Psoas muscle (tissue), 7 donors: ENCODE measurements at regions not wholly inside any gene's neighbourhood (a gene's known extent, or its start where the extent isn't known, plus 50 kb on each side); places are given as distances from the start of the nearest gene placed in this dataset.

Experiments used
- ATAC-seq, 4 donors: fragments of 200-7000 bp; cut with Tn5 transposase; one replicate each; pipeline ENCODE4 v1.9.1; 2020; ENCODE audit warnings: moderate library complexity in 3 of 4, mild to moderate bottlenecking in 2 of 4
- DNase-seq, 2 donors: peaks; one replicate each; pipeline ENCODE4 v3.0.0-alpha.2; 2020
- H3K27ac ChIP-seq: fragments of 200-600 bp; one replicate; pipeline ENCODE4 v1.8.0; 2022
- H3K27me3 ChIP-seq, 3 donors: fragments of 200-600 bp in 1 of 3; one replicate each; pipeline versions ENCODE4 v1.6.1 to v1.8.0; 2013 to 2022; ENCODE audit warnings: low read length in 2 of 3, mild to moderate bottlenecking in 2 of 3, moderate library complexity in 1 of 3; ENCODE audit not compliant: insufficient read depth in 3 of 3
- H3K36me3 ChIP-seq, 2 donors: fragments of 200-600 bp in 1 of 2; one replicate each; pipeline versions ENCODE4 v1.6.1 to v1.8.0; 2013 to 2022; ENCODE audit warnings: low read depth in 1 of 2, mild to moderate bottlenecking in 1 of 2, moderate library complexity in 1 of 2; ENCODE audit not compliant: insufficient read depth in 1 of 2
- H3K4me1 ChIP-seq: fragments of 200-600 bp; one replicate; pipeline ENCODE4 v1.8.0; 2022
- H3K4me3 ChIP-seq: fragments of 200-600 bp; one replicate; pipeline ENCODE4 v1.8.0; 2022; ENCODE audit warnings: mild to moderate bottlenecking
- H3K9me3 ChIP-seq: fragments of 200-600 bp; one replicate; pipeline ENCODE4 v1.8.0; 2022
- CTCF ChIP-seq: fragments of 200-600 bp; IDR thresholded peaks from one replicate; pipeline ENCODE4 v1.8.0; 2022; ENCODE audit warnings: antibody characterized with exemption
- WGBS, 3 donors: extraction: QIAGEN DNeasy Blood & Tissue Kit; methylation state at CpG; one replicate each; pipeline versions ENCODE4 v1.1.6 to v1.1.7; 2013; 5-methylcytosine and 5-hydroxymethylcytosine counted together
- intact Hi-C, 2 donors: fragments of 100-400 bp; cut with DNase I; formaldehyde crosslinking; loops; one replicate each; pipeline versions ENCODE4 v1.11.0 to v1.14.2; 2022
- donor health status: healthy with polysubstance abuse.
- donor health status: DM: no; HTN: no; CAD: no; lungs with moderate emphysema.
- donor health status: Bipolar disorder and iron deficiency.
- donor health status: healthy.
- donor health status: DM: yes; HTN: yes; CAD: no.
- donor health status: DM: no; HTN: no; CAD: no.
- donor health status: DM: yes; HTN: yes; CAD: no.

DNA sequence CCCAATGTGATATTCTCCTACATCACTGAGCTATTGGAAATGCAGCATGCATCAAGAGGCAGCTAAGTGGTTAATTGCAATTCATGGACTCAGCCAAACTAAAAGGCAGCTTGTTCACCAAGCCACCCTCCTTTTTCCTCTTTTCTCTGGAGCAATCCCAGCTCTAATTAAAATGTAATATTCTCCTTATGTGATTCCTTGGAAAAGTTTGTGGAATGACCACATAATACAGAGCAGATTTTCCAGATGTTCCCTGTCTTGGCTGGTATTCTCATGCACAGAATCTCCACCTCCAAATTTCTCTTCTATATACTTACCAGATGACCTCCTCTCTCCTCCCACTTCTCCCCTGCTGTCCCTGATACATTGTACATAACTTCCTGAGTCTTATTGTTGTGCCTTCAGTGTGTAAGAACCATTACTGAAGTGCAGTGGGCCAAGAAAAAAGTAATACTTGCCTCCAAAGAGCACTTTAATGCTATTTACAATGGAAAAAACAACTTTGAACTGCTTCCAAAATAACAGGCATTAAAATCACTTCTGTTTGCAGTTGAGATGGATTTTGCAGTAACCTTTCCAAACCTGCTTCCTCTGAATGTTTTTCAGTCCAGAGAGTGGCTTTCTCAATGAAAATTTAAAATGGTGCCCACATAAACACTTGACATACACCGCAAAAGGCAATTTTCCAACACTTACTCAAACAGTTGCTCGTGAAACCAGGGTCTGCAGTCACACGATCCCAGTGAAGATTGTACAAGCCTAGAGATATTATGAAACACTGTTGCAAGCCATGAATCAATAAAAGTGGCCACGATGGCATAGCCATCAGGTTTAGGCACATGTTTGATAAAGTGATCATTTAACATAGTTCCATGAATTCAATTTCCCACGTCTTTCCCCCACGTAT lies 258.0 kb downstream of the MTX2 start:
- Histone ChIP-seq H3K4me1 (no peaks in the 10 kb centered on the region), H3K4me3 (no peak overlapping the region), H3K9me3 (no peaks in the 10 kb centered on the region), H3K27me3 (peaks cover 0 to 4% (median 0%) of the 10 kb centered on the region in 3 donors), H3K36me3 (no peaks in the 10 kb centered on the region), H3K27ac (no peak overlapping the region)
- DNase-seq (no peak), ATAC-seq (peak in 1 of 4 donors; percentile 50)
- intact Hi-C loops, result no loop called here
- 55 to 63% (median 62%) methylated on average over 6 of the region's 6 CpGs for WGBS, 3 donors
- TF ChIP-seq CTCF, result no peak

- Histone ChIP-seq H3K9me3 (no peaks in the 10 kb centered on the region), H3K36me3 (no peaks in the 10 kb centered on the region), H3K27me3 (peaks cover 0 to 4% (median 0%) of the 10 kb centered on the region in 3 donors), H3K4me1 (peaks cover 18% of the 10 kb centered on the region), H3K27ac (no peak overlapping the region), H3K4me3 (no peak overlapping the region)
- DNase-seq (no peak), ATAC-seq (no peak)
- intact Hi-C loops, result no loop called here
- no peak for TF ChIP-seq CTCF
- 81 to 88% (median 84%) methylated on average over 4 of the region's 4 CpGs for WGBS, 3 donors
Measured at GRCh38 chr2:176531608-176532007, 262.4 kb downstream of the MTX2 start.

DNA sequence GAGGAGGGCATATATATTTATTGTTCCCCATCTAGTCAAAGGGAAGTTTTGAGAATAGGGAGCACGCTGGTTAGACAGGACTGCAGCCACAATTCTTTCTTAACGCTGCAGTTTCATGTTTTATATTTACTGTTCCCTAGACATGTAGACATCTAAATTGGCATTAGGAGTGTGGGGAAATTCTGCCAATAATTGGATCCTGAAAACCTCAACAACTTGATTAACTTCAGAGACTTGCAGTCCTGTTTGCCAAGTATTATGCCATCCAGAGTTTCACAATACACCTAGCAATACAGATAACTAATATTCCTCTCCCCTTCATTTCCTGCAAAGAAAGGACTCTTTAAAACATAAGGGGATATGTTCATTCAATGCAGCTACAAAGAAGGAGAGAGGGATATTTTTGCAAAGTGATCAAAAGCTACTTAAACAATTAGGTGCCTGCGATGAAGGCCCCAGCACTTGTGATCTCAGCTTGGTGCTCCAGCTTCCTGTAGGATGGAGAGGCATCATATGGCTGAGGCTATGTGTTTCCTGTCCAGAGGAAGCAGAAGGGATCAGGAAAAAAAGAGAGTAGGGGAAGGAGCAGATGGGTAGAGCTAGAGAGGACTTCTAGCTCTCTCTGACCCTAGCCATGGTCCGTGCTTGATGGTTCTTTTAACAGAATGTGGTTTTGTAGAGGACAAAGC lies 264.4 kb downstream of the MTX2 start:
- H3K27me3 ChIP-seq, result no peaks in the 10 kb centered on the region
- H3K27ac ChIP-seq, result no peak overlapping the region

GRCh38 chr2:176534798-176535466 lies 265.7 kb downstream of the MTX2 start:
- no peak overlapping the region for H3K4me3 ChIP-seq
- H3K36me3 ChIP-seq, result no peaks in the 10 kb centered on the region
- peak in 3 of 4 donors; percentile 58 to 90 (median 90) for ATAC-seq
- H3K27ac ChIP-seq, result peak overlapping the region; percentile 25
- intact Hi-C loops, result loop anchor here in 1 of 2 donors (5.0 kb wide), 1 partner anchor 398 kb away; no protein-coding TSS in a partner anchor
- WGBS, 3 donors, result 52 to 68% (median 59%) methylated on average over 9 of the region's 9 CpGs
- no peaks in the 10 kb centered on the region for H3K9me3 ChIP-seq
- no peak for TF ChIP-seq CTCF
- DNase-seq, result no peak
- H3K4me1 ChIP-seq, result peaks cover 21% of the 10 kb centered on the region
- H3K27me3 ChIP-seq, result no peaks in the 10 kb centered on the region

More for the DNA sequence above, 264.4 kb downstream of the MTX2 start:
- H3K9me3 ChIP-seq, result no peaks in the 10 kb centered on the region
- DNase-seq (no peak), ATAC-seq (no peak)
- H3K4me3 ChIP-seq, result no peak overlapping the region
- no peak for TF ChIP-seq CTCF
- intact Hi-C loops, result no loop called here
- peaks cover 21% of the 10 kb centered on the region for H3K4me1 ChIP-seq
- H3K36me3 ChIP-seq, result no peaks in the 10 kb centered on the region
- 87 to 89% (median 89%) methylated on average over 4 of the region's 4 CpGs for WGBS, 3 donors
